ENCODE measurements at regions not wholly inside any gene's neighbourhood (a gene's known extent, or its start where the extent isn't known, plus 50 kb on each side); places are given as distances from the start of the nearest gene placed in this dataset.

DNA sequence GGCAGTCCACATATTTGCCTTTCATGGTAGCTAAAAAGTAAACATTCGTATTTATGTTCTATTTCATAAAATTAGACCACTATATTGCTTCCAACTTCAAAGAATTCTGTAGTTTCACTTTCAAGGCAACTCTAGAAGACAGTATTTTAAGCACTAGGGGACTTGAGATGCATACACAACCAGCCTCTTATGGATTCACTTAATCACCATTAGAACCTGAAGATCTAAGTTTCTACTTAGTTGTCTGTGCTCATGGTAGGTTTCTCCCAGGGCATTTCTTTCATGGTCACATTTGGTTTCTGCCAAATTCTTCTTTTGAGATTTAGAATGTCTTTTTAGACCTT is 209.9 kb upstream of the HCCS start:
- no peaks in the 10 kb centered on the region for H3K36me3 Mint-ChIP-seq (ENCODE audit: low read depth)
- H3K4me1 Mint-ChIP-seq (ENCODE audit: low read depth), result peaks cover 26% of the 10 kb centered on the region
- H3K9me3 Mint-ChIP-seq (ENCODE audit: low read depth), result peaks cover 30% of the 10 kb centered on the region
- no peaks in the 10 kb centered on the region for H3K27me3 Mint-ChIP-seq (ENCODE audit: low read depth)
- TF ChIP-seq, protein P1, sequence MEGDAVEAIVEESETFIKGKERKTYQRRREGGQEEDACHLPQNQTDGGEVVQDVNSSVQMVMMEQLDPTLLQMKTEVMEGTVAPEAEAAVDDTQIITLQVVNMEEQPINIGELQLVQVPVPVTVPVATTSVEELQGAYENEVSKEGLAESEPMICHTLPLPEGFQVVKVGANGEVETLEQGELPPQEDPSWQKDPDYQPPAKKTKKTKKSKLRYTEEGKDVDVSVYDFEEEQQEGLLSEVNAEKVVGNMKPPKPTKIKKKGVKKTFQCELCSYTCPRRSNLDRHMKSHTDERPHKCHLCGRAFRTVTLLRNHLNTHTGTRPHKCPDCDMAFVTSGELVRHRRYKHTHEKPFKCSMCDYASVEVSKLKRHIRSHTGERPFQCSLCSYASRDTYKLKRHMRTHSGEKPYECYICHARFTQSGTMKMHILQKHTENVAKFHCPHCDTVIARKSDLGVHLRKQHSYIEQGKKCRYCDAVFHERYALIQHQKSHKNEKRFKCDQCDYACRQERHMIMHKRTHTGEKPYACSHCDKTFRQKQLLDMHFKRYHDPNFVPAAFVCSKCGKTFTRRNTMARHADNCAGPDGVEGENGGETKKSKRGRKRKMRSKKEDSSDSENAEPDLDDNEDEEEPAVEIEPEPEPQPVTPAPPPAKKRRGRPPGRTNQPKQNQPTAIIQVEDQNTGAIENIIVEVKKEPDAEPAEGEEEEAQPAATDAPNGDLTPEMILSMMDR (IDR thresholded peaks at IDR 0.05), result no peak
- no peak overlapping the region for H3K4me3 Mint-ChIP-seq (ENCODE audit: unreplicated experiment)
- no peak overlapping the region for H3K27ac Mint-ChIP-seq (ENCODE audit: unreplicated experiment)
- no peak for DNase-seq (ENCODE audit: low spot score)

DNA sequence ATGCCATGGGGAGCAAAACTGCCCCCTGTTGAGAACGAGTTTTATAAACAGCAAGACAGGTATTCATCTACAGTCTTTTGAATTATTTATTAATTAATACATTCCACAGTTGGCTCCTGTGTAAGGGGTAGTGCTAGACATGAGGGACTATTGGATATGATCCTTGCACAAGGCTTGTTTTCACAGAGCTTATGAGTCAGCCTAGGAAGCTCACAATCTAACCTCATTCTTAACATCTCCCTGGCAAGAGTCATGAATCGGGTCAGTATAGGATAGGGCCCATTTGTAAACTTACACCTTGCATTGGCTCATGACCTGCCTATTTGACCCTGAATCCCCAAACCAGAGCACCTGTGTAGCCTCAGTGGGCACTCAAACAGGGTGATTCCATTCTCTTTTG is 209.1 kb upstream of the HCCS start:
- peaks cover 26% of the 10 kb centered on the region for H3K4me1 Mint-ChIP-seq (ENCODE audit: low read depth)
- no peak for DNase-seq (ENCODE audit: low spot score)
- H3K27me3 Mint-ChIP-seq (ENCODE audit: low read depth), result no peaks in the 10 kb centered on the region
- no peaks in the 10 kb centered on the region for H3K36me3 Mint-ChIP-seq (ENCODE audit: low read depth)
- peaks cover 28% of the 10 kb centered on the region for H3K9me3 Mint-ChIP-seq (ENCODE audit: low read depth)
- H3K4me3 Mint-ChIP-seq (ENCODE audit: unreplicated experiment), result no peak overlapping the region
- no peak overlapping the region for H3K27ac Mint-ChIP-seq (ENCODE audit: unreplicated experiment)
- TF ChIP-seq, protein P1 (IDR thresholded peaks at IDR 0.05), result no peak

DNA sequence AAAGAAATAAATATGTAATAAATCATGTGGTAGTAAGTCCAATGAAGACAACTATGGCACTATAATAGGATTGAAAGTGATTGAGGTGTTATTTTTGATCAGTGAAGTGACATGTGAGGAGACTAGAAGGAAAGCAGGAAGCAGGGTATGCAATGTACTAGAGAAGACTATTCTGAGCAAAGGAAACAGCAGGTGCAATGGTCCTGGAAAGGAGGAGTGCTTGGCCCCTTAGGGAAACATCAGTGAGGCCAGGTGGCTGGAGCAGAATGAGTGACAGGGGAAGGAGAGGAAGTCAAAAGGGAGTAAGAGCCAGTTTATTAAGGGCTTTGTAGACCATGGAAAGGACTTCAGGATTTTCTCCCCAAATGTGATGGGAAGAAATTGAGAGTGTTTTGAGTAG is 207.6 kb upstream of the HCCS start:
- H3K27me3 Mint-ChIP-seq (ENCODE audit: low read depth), result no peaks in the 10 kb centered on the region
- H3K9me3 Mint-ChIP-seq (ENCODE audit: low read depth), result peaks cover 35% of the 10 kb centered on the region
- no peaks in the 10 kb centered on the region for H3K36me3 Mint-ChIP-seq (ENCODE audit: low read depth)
- no peak overlapping the region for H3K4me3 Mint-ChIP-seq (ENCODE audit: unreplicated experiment)
- H3K27ac Mint-ChIP-seq (ENCODE audit: unreplicated experiment), result no peak overlapping the region
- H3K4me1 Mint-ChIP-seq (ENCODE audit: low read depth), result peaks cover 26% of the 10 kb centered on the region
- TF ChIP-seq, protein P1 (IDR thresholded peaks at IDR 0.05), result no peak
- DNase-seq (ENCODE audit: low spot score), result no peak

GRCh38 chrX:10904220-10904619 is 206.9 kb upstream of the HCCS start:
- Mint-ChIP-seq H3K4me3 (ENCODE audit: unreplicated experiment) (no peak overlapping the region), H3K4me1 (ENCODE audit: low read depth) (peaks cover 26% of the 10 kb centered on the region), H3K9me3 (ENCODE audit: low read depth) (peaks cover 35% of the 10 kb centered on the region)

GRCh38 chrX:10906866-10907265 is 204.3 kb upstream of the HCCS start:
- DNase-seq (ENCODE audit: low spot score), result no peak
- H3K27ac Mint-ChIP-seq (ENCODE audit: unreplicated experiment), result no peak overlapping the region
- TF ChIP-seq, protein P1 (IDR thresholded peaks at IDR 0.05), result no peak
- H3K9me3 Mint-ChIP-seq (ENCODE audit: low read depth), result peaks cover 33% of the 10 kb centered on the region
- peaks cover 15% of the 10 kb centered on the region for H3K4me1 Mint-ChIP-seq (ENCODE audit: low read depth)
- no peaks in the 10 kb centered on the region for H3K36me3 Mint-ChIP-seq (ENCODE audit: low read depth)
- H3K4me3 Mint-ChIP-seq (ENCODE audit: unreplicated experiment), result no peak overlapping the region
- H3K27me3 Mint-ChIP-seq (ENCODE audit: low read depth), result no peaks in the 10 kb centered on the region

More at GRCh38 chrX:10904220-10904619, 206.9 kb upstream of the HCCS start:
- no peak overlapping the region for H3K27ac Mint-ChIP-seq (ENCODE audit: unreplicated experiment)
- DNase-seq (ENCODE audit: low spot score), result no peak
- TF ChIP-seq, protein P1 (IDR thresholded peaks at IDR 0.05), result no peak
- no peaks in the 10 kb centered on the region for H3K27me3 Mint-ChIP-seq (ENCODE audit: low read depth)
- H3K36me3 Mint-ChIP-seq (ENCODE audit: low read depth), result no peaks in the 10 kb centered on the region
